H1 (cell line): ENCODE measurements at regions not wholly inside any gene's neighbourhood (a gene's known extent, or its start where the extent isn't known, plus 50 kb on each side); places are given as distances from the start of the nearest gene placed in this dataset.

Experiments used
- ATF3 ChIP-seq: IDR thresholded peaks from 2 replicates; pipeline ENCODE4 v1.6.1; 2011; ENCODE audit warnings: low read depth, mild to moderate bottlenecking, low read length; ENCODE audit not compliant: insufficient read depth
- CHD1 ChIP-seq: IDR thresholded peaks from 2 replicates; pipeline ENCODE4 v1.6.1; 2012; ENCODE audit warnings: low read depth, low read length, improper control_type of control experiment
- CHD7 ChIP-seq: fragments of 300-600 bp; sonication (generic); IDR thresholded peaks from 2 replicates; pipeline ENCODE4 v1.7.1; 2012; ENCODE audit warnings: low read length, moderate library complexity, mild to moderate bottlenecking, inconsistent platforms; ENCODE audit not compliant: insufficient replicate concordance
- EP300 ChIP-seq, 2 experiments: IDR thresholded peaks; 1 replicate in 1 of 2; 2 replicates in 1 of 2; pipeline ENCODE4 v1.6.1; 2011 to 2012; ENCODE audit warnings: low read depth in 2 of 2, low read length in 2 of 2, mild to moderate bottlenecking in 2 of 2, borderline replicate concordance in 1 of 2, inconsistent platforms in 1 of 2, moderate library complexity in 1 of 2
- HDAC2 ChIP-seq, 2 experiments: fragments of 300-600 bp in 1 of 2; sonication (generic) in 1 of 2; IDR thresholded peaks; 2 replicates each; pipeline ENCODE4 v1.6.1; 2011 to 2012; ENCODE audit warnings: low read depth in 2 of 2, low read length in 2 of 2, mild to moderate bottlenecking in 2 of 2, moderate library complexity in 2 of 2, borderline replicate concordance in 1 of 2, inconsistent platforms in 1 of 2
- JUN ChIP-seq: IDR thresholded peaks from 2 replicates; pipeline ENCODE4 v1.6.1; 2011; ENCODE audit warnings: low read depth, mild to moderate bottlenecking, improper control_type of control experiment, low read length
- RBBP5 ChIP-seq: IDR thresholded peaks from 2 replicates; pipeline ENCODE4 v1.7.1; 2012; ENCODE audit warnings: low read depth, mild to moderate bottlenecking, inconsistent platforms, low read length, moderate library complexity, borderline replicate concordance
- RXRA ChIP-seq: IDR thresholded peaks from 2 replicates; pipeline ENCODE4 v1.6.1; 2011; ENCODE audit warnings: low read depth, mild to moderate bottlenecking, low read length, moderate library complexity; ENCODE audit not compliant: insufficient read depth
- TCF12 ChIP-seq: IDR thresholded peaks from 2 replicates; pipeline ENCODE4 v1.6.1; 2011; ENCODE audit warnings: low read depth, mild to moderate bottlenecking, low read length
- USF2 ChIP-seq: IDR thresholded peaks from 2 replicates; pipeline ENCODE4 v1.6.1; 2011; ENCODE audit warnings: low read length, improper control_type of control experiment

- TF ChIP-seq CHD7 = no peak
- no peak for TF ChIP-seq TCF12
- TF ChIP-seq RXRA = no peak
- no peak for TF ChIP-seq EP300 (IDR thresholded peaks at IDR 0.05; ENCODE audit: borderline replicate concordance in 1 of 2, low read depth in 2 of 2, low read length in 2 of 2)
- TF ChIP-seq CHD1 = no peak
- no peak for TF ChIP-seq HDAC2 (IDR thresholded peaks at IDR 0.05; ENCODE audit: borderline replicate concordance in 1 of 2, low read depth in 2 of 2, low read length in 2 of 2)
- TF ChIP-seq JUN = no peak
- no peak for TF ChIP-seq ATF3
- TF ChIP-seq USF2 = no peak
- no peak for TF ChIP-seq RBBP5
Measured at GRCh38 chr2:196499686-196500085, 139.8 kb upstream of the CCDC150 start (continued).
